ENCODE measurements at regions not wholly inside any gene's neighbourhood (a gene's known extent, or its start where the extent isn't known, plus 50 kb on each side); places are given as distances from the start of the nearest gene placed in this dataset.

DNA sequence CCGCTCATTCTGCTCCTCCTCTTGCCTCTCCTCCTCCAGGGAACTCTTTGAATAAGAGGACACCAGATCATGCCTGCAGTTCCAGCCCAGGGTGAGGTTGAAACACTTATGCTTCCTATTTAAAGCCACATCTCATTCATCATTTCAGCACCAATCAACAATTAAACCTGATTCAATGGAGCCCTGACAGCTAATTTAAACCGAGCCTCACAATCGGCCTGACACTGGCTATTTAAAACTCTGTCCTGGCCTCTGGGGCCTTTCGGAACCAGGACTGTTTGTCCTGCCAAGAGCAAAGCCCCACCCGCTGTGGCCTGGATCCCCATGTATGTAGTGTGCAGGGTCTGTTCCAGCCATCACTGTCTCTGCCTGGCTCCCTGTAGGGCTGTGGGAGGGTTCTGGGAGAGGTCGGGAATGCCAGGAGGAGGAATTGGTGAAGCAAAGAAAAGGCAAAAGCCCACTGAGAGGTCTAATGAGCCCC, 97.4 kb downstream of the MCFD2 start:
- TF ChIP-seq, protein P1, sequence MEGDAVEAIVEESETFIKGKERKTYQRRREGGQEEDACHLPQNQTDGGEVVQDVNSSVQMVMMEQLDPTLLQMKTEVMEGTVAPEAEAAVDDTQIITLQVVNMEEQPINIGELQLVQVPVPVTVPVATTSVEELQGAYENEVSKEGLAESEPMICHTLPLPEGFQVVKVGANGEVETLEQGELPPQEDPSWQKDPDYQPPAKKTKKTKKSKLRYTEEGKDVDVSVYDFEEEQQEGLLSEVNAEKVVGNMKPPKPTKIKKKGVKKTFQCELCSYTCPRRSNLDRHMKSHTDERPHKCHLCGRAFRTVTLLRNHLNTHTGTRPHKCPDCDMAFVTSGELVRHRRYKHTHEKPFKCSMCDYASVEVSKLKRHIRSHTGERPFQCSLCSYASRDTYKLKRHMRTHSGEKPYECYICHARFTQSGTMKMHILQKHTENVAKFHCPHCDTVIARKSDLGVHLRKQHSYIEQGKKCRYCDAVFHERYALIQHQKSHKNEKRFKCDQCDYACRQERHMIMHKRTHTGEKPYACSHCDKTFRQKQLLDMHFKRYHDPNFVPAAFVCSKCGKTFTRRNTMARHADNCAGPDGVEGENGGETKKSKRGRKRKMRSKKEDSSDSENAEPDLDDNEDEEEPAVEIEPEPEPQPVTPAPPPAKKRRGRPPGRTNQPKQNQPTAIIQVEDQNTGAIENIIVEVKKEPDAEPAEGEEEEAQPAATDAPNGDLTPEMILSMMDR (IDR thresholded peaks at IDR 0.05; ENCODE audit: insufficient read depth, low read depth, low read length, missing control alignments), result no peak
- no peak overlapping the region for H3K4me3 ChIP-seq (ENCODE audit: low read length)
- DNase-seq (ENCODE audit: low read depth), result no peak

DNA sequence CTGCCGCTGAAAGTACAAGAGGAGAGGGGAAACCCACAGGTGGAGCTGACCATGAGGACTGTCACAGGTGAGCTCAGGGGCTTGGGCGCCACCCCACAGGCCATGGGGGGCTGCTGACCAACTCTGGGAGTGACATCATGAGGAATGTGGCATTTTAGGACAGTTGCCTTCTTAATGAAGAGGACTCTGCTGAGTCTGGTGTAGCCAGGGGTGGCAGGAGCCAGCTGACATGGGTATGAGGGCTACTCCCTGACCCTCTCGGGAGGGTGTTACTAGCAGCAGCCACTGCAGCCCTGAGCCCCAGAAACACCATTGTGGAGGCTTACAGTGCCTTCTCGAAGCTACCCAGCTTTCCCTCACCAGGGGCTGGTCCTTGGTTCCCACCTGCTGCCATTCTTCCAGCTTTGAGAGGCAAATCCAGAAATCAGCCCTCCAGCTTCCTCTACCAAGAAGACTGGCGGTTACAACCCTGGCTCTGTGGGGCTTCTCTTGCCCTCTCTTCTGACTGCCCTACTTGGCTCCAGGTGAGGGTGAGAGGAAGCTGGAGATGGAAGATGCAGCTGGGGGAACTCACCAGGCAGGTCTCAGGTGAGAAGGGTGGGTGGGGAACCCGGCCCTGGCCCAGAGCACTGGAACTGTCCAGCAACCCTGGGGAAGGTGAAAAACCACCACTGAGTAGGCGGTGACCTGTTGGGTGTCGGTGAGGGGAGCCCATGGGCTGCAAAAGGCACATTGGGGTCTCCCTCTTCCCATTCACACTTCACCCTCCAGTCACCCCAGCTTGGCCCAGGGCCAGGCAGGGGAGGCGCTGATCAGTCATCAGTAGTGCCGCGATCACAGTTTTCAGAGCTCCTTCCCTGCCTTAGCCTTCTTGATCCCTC, 98.5 kb downstream of the MCFD2 start:
- DNase-seq (ENCODE audit: low read depth), result no peak
- no peak overlapping the region for H3K4me3 ChIP-seq (ENCODE audit: low read length)
- TF ChIP-seq, protein P1 (IDR thresholded peaks at IDR 0.05; ENCODE audit: insufficient read depth, low read depth, low read length, missing control alignments), result no peak

DNA sequence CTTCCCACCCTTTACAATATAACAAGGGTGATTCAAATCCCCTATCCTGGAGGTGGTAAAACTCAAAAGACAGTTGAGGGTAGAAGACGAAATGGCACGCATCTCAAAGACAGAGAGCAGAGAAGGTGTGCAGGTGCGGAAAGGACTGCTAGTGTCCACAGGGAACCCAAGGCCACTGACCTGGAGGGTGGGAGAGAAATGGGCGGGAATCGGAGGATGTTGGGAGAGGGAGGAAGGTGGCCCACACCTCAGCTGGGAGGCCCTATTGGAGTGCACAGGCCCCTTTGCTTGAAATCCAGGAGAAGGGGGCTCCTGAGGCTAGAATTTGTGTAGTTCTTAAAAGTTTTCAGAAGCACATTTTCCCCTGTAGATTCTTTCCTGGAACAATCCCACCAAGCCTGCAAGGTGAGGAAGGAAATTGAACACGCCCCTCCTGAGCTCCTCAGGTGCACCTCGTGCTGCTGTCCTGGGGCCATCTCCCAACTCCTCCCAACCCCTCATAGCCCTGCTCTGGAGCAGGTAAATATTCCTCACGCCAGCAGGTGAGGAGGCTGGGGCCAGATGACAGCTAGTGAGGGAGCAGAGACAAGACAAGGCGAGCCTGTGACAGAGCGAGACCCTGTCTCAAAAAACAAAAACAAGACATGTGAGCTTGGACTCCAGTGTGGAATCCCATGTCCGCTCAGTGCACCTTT, 99.3 kb downstream of the MCFD2 start:
- DNase-seq (ENCODE audit: low read depth), result no peak
- no peak overlapping the region for H3K4me3 ChIP-seq (ENCODE audit: low read length)
- TF ChIP-seq, protein P1 (IDR thresholded peaks at IDR 0.05; ENCODE audit: insufficient read depth, low read depth, low read length, missing control alignments), result no peak

DNA sequence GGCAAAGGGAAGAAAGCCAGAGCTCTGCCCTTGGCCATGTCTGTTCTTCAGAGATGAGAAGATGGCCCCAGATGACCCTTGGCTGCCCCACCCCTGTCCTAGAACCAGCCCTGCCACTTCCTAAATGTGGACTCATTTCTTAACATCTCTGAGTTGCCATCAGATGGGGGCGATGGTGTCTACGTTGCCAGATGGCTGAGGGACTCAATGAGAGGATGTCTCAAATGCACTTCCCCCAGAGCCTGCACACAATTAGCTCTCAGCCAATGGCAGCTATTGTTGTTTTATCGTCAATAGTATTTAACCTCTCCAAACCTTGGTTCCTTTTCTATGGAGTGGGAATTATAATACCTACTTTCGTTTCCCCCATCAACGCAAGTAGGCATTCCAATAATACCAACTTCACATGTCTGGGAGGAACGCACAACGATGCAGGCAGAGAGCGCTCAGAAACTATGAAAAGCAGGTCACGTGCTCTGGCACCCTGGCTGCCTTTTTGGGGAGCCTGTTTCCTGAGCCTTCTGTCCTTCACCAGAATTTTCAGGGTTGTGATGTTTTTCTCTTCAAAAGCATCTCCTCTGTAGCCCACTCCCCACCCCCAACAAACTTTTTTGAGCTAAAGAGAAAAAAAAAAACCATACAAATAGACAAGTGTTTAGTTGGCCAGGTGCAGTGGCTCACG, 100.3 kb downstream of the MCFD2 start:
- DNase-seq (ENCODE audit: low read depth), result no peak
- TF ChIP-seq, protein P1 (IDR thresholded peaks at IDR 0.05; ENCODE audit: insufficient read depth, low read depth, low read length, missing control alignments), result no peak
- H3K4me3 ChIP-seq (ENCODE audit: low read length), result no peak overlapping the region

DNA sequence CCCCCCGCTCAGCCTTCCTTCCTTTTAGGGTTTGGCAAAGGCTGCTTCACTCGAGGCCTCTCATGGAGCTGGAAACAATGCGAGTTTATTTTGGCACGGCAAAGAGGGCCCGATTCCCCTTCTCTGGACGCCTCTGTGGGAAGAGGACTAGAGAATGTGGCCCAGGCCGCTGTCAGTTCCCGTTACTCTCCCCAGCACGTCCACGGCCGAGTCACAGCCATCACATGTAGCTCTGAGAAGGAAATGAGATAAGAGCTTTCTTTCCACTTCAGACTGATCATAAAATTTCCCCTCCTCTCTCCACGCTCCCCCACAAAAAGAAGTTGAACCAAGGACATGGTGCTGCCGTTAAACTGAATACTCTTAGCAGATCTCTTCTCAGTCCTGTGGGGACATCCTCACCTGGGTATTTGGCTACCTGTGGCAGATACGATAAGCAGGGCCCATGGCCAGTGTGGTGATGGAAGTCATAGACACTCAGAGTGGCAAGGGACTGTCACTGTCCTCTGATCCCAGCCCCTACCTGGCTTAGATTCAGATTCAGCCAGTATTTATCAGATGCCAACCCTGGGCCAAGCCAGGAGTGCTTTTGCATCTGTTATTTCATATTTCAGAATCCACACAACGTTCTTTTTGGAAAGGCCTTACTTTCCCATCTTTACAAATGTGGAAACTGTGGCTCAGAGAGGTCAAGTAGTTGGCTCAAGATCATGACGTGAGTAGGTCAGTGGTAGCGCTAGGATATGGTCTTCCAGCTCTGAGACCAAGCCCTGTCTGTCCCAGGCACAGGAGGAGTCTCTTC, 101.2 kb downstream of the MCFD2 start:
- H3K4me3 ChIP-seq (ENCODE audit: low read length), result no peak overlapping the region
- TF ChIP-seq, protein P1 (IDR thresholded peaks at IDR 0.05; ENCODE audit: insufficient read depth, low read depth, low read length, missing control alignments), result no peak
- DNase-seq (ENCODE audit: low read depth), result no peak

DNA sequence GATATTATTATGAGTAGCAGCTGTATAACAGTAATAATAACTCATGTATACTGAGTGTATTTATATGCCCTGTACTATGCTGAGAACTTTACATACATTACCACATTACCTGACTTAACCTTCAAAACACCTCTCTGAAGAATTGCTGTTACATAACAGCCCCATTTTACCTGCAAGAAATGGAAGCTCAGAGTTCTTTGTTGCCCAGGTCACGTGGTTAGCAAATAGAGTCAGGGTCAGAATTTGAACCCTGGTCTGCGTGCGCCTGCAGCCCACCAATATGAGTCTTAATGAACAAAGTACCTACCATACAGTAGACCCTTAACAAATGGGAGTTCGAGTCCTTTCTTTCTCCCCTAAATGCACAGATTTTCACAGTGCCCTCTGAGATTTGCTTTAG, 101.9 kb downstream of the MCFD2 start:
- TF ChIP-seq, protein P1 (IDR thresholded peaks at IDR 0.05; ENCODE audit: insufficient read depth, low read depth, low read length, missing control alignments), result no peak
- DNase-seq (ENCODE audit: low read depth), result no peak
- H3K4me3 ChIP-seq (ENCODE audit: low read length), result no peak overlapping the region

Data from epithelial cell of esophagus (primary cell).